ENCODE measurements at regions not wholly inside any gene's neighbourhood (a gene's known extent, or its start where the extent isn't known, plus 50 kb on each side); places are given as distances from the start of the nearest gene placed in this dataset.
"Not testable (repeated sequence)": the region's sequence is repeated elsewhere in the genome, so short reads cannot be mapped to it uniquely, and the experiment has no call there.

GRCh38 chr16:85521552-85522307 is 91.4 kb upstream of the GSE1 start:
- no peak for DNase-seq

- DNase-seq = no peak
Measured at GRCh38 chr16:85522308-85522841, 90.7 kb upstream of the GSE1 start.

GRCh38 chr16:85522842-85523601 is 90.1 kb upstream of the GSE1 start:
- no peak for DNase-seq

GRCh38 chr16:85523602-85524364 is 89.3 kb upstream of the GSE1 start:
- no peak for DNase-seq

- no peak for DNase-seq
Measured at GRCh38 chr16:85524365-85524629, 88.8 kb upstream of the GSE1 start.

- no peak for DNase-seq
Measured at GRCh38 chr16:85524630-85525419, 88.3 kb upstream of the GSE1 start.

DNA sequence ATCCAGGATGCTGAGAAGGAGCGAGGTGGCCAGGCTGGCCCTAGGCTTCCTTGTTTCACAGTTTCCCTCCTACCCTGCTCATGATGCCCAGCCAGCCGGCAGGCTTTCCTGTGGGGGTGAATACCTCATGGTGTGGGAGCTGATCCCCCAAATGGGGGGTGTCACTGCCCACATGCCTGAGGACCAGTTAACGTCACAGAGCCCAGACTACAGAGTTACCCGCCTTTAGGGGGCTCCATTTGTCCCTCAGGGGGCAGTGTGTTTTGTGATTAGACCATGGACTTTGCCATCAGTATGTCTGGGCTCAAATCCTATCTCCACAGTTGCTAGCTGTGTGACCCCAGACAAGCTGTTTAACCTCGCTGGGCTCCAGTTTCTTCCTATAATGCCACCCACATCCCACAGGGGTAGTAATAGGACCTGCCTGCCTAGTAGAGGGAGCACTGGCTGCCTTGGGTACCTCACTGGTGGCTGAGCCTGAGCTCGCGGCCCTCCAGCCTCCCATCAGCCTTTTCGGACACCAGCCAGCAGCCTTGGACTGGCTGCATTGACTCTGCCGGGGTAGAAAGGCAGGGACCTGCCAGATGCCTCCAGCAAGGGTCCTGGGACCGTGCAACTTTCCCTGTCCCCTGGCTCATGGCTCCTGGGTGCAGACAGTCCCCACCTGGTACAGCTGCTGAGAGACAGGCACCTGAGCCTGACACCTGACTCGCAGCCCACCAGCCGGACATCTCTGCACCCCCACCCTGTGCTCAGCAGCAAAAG is 87.5 kb upstream of the GSE1 start:
- no peak for DNase-seq

DNA sequence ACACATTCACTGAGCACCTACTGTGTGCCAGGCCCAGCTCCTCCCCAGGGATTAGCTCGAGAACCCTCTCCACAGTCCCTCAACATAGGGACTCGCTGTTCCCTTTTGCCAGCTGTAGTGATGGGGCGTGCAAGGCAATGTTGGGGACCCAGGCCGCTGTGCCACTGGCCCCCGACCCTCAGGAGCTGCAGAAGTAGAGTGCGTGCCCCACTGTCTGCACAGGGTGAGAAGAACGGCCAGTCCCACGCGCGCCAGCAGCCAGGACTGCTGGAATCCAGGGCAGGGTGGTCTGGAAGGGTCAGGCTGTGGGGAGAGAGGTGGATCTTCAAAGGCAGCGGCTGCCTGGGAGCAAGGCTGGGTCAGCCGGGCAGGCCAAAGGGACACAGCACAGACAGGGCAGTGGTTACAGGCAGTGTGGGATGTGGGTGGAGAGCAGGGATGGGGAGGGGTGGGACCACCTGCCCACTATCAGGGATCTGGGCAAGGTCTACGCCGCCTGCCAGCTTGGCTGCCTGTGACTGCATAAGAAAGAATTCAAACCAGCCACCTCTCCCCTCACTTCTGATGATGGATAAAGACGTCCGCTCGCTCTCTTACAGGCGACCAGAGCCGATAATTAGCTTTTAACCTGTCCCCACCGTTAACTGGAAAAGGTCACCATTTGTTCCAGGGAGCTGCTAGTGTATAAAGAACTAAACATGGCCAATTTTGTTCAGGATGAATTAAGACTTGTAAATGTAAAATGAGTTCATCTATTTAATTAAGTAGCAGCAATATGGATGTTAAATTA is 86.7 kb upstream of the GSE1 start:
- DNase-seq = no peak

DNA sequence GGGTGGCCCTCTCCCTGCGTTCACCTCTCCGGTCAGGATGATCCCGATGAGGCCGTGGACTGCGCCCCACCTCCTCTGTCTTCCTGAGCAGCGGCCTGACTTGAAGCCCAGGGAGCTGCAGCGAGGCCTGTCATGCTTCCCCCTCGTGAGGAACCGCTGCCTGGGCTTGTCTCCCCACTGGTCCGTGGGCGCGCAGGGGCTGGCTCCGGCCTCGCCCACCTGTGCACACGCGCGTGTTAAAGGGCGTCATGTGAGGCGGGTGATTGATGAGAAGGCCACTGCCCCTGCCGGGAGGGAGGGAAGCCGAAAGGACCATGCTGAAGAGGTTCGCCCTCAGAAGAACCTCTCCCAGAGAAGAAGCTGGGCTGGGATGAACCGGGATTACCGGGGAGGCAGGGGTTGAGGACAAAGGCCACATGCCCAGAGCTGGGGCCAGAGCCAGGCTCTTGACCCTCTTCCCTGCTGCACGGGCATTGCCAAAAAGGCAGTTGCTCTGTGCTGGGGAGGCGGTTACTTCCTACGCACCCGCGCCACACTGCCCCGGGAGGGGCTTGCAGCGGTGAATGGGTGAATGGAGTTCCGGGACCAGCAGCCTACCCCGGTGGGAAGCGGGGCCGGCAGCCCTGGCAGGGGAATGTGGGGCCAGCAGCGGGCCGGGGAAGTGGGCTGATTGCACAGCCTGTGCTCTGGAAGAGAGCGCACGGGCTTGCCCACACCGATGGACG is 85.9 kb upstream of the GSE1 start:
- DNase-seq = no peak

DNA sequence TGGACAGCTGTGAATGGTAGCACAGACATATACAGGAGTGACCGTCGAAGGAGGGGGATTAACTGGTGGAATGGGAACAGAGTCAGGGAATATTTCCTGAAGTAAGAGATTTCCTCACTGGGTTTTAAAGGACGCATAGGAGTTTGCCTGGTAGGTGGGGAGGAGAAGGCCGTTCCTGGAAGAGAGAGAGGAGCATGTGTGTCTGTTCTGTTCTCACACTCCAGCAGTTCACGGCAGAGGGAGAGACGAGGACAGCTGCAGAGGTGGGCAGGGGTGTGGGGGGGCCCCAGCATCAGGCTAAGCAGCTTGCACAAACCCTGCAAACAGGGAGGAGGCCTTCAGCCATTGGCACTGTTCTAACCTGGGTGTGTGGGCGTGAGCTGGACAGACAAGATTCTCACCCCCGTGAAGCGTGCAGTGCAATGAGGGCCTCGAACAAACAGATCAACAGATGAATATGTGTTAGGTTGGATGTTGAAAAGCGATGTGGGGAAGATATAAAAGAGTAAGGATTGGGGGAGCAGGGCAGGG is 85.3 kb upstream of the GSE1 start:
- DNase-seq = no peak

- no peak for DNase-seq
Measured at GRCh38 chr16:85528528-85529387, 84.4 kb upstream of the GSE1 start.

DNA sequence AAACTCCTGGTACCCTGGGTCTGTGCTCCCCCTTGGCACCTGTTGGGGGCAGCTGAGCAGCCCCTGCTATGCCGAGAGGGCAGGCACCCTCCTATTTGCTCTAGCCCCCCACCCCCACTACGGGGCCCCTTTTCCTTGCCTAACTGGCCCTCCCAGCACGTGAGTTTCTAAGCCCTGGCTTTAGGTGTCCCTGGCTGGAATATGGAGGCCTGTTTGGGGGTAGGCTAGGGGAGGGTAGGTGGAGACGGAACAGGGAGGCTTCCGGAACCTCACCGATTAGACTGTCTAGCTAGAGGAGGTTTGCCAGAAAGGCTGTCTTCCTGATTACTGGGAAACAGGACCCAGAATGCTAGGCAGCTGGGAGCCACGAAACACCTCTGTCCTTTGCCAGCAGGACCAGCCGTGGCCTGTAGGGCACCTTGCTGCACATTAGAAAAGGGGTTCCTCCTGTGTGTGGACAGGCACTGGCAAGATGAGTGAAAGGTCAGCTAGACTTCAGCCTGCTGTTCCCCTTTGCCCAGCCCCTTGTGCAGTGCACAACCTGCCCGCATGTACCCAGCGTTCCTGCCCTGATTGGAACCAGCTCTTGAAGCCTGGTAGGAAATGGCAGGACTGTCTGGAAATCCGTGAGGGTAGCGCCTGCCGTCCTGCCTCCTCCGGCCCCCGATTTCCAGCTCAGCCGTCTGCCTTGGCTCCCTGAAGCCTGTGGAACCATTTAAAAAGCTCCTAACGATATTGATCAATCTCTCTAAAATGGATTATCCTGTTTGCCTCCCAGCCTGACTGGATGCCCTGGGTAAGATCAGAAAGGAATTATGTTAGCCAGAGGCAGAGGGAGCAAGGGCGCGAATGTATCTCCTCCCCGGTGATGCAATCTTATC is 83.4 kb upstream of the GSE1 start:
- no peak for DNase-seq

GRCh38 chr16:85530370-85530739 is 82.8 kb upstream of the GSE1 start:
- no peak for DNase-seq

DNA sequence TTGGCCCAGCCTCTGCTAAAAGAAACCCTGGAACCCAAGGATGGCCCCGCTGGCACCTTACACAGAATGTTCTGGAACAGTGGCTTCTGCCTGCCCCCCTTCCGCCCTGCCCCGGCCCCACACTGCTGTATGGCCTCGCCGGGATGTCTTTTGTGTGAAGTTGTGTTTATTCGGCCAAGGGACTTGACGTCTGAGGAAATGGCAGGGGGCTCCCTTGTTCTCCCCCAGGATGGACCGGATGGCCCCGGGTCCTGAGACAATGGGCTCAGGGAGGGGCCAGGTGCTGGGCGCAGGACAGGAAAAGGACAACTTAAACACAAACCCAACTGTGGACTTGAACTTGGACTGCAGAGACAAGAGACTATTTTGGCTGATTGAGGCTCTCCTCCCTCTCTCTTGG is 81.6 kb upstream of the GSE1 start:
- no peak for DNase-seq

GRCh38 chr16:85532147-85532546 is 81.0 kb upstream of the GSE1 start:
- no peak for DNase-seq

GRCh38 chr16:85533593-85533992 is 79.5 kb upstream of the GSE1 start:
- not testable (repeated sequence) for DNase-seq

GRCh38 chr16:85534536-85535351 is 78.4 kb upstream of the GSE1 start:
- DNase-seq = no peak
